ENCODE measurements at regions not wholly inside any gene's neighbourhood (a gene's known extent, or its start where the extent isn't known, plus 50 kb on each side); places are given as distances from the start of the nearest gene placed in this dataset.
"Not testable (repeated sequence)": the region's sequence is repeated elsewhere in the genome, so short reads cannot be mapped to it uniquely, and the experiment has no call there.

- peak overlapping the region; percentile 74 to 93 (median 88) for H3K27ac ChIP-seq
- no peak overlapping the region for H3K4me3 ChIP-seq (replicated peaks in 1 of 3)
- TF ChIP-seq POLR2A (IDR thresholded peaks at IDR 0.05) (no peak), CTCF (IDR thresholded peaks at IDR 0.05) (no peak)
- no peaks in the 10 kb centered on the region for H3K9me3 ChIP-seq
- intact Hi-C loops (cut with DNase I): loop anchor here (10.0 kb wide), 1 partner anchor 153 kb away; no protein-coding TSS in a partner anchor
- no peak for DNase-seq
- no peaks in the 10 kb centered on the region for H3K36me3 ChIP-seq
- WGBS, 2 donors: 80 to 82% methylated on average over 11 to 13 of the region's 13 CpGs
- no peaks in the 10 kb centered on the region for H3K27me3 ChIP-seq
- H3K4me1 ChIP-seq: peaks cover 54 to 60% of the 10 kb centered on the region in 2 donors
Observed at GRCh38 chr3:177361081-177361938, 164.0 kb upstream of the TBL1XR1 start.

- Histone ChIP-seq H3K4me1 (peaks cover 44 to 47% of the 10 kb centered on the region in 2 donors), H3K36me3 (no peaks in the 10 kb centered on the region), H3K27ac (peak overlapping the region; percentile 58 to 93 (median 88)), H3K4me3 (replicated peaks in 1 of 3) (no peak overlapping the region), H3K27me3 (no peaks in the 10 kb centered on the region), H3K9me3 (no peaks in the 10 kb centered on the region)
- 40 to 51% methylated on average over 2 of the region's 2 CpGs for WGBS, 2 donors
- TF ChIP-seq POLR2A (IDR thresholded peaks at IDR 0.05) (no peak), CTCF (IDR thresholded peaks at IDR 0.05) (no peak)
- no peak for DNase-seq
- intact Hi-C loops (cut with DNase I): loop anchor here (10.0 kb wide), 1 partner anchor 152 kb away; no protein-coding TSS in a partner anchor
Observed at GRCh38 chr3:177362626-177363025, 165.3 kb upstream of the TBL1XR1 start.

GRCh38 chr3:177364236-177364635, 167.0 kb upstream of the TBL1XR1 start:
- 98% methylated on average over 4 of the region's 4 CpGs for WGBS, 2 donors
- DNase-seq: no peak
- H3K36me3 ChIP-seq: no peaks in the 10 kb centered on the region
- no peaks in the 10 kb centered on the region for H3K9me3 ChIP-seq
- no peak for TF ChIP-seq CTCF (IDR thresholded peaks at IDR 0.05)
- no peak for TF ChIP-seq POLR2A (IDR thresholded peaks at IDR 0.05)
- H3K4me1 ChIP-seq: peaks cover 29 to 31% of the 10 kb centered on the region in 2 donors
- no peak overlapping the region for H3K4me3 ChIP-seq (replicated peaks in 1 of 3)
- H3K27me3 ChIP-seq: no peaks in the 10 kb centered on the region
- H3K27ac ChIP-seq: no peak overlapping the region
- intact Hi-C loops (cut with DNase I): loop anchor here (10.0 kb wide), 1 partner anchor 151 kb away; no protein-coding TSS in a partner anchor

- H3K9me3 ChIP-seq: not testable (repeated sequence)
- WGBS, 2 donors: 93 to 96% methylated on average over 3 of the region's 3 CpGs
- intact Hi-C loops (cut with DNase I): loop anchor here (10.0 kb wide), 1 partner anchor 150 kb away; no protein-coding TSS in a partner anchor
Observed at GRCh38 chr3:177365294-177365693, 168.0 kb upstream of the TBL1XR1 start.

GRCh38 chr3:177367788-177368187, 170.5 kb upstream of the TBL1XR1 start:
- H3K27me3 ChIP-seq: no peaks in the 10 kb centered on the region
- no peaks in the 10 kb centered on the region for H3K36me3 ChIP-seq
- no peak overlapping the region for H3K27ac ChIP-seq
- H3K4me3 ChIP-seq (replicated peaks in 1 of 3): no peak overlapping the region
- no peaks in the 10 kb centered on the region for H3K9me3 ChIP-seq
- intact Hi-C loops (cut with DNase I): loop anchor here (10.0 kb wide), 1 partner anchor 147 kb away; no protein-coding TSS in a partner anchor
- no peak for DNase-seq
- TF ChIP-seq POLR2A (IDR thresholded peaks at IDR 0.05): no peak
- TF ChIP-seq CTCF (IDR thresholded peaks at IDR 0.05): no peak
- 78 to 88% methylated on average over 8 of the region's 8 CpGs for WGBS, 2 donors
- peaks cover 12 to 22% of the 10 kb centered on the region in 2 donors for H3K4me1 ChIP-seq

More at GRCh38 chr3:177365294-177365693, 168.0 kb upstream of the TBL1XR1 start:
- not testable (repeated sequence) for H3K27ac ChIP-seq; H3K4me3 ChIP-seq (replicated peaks in 1 of 3); DNase-seq; H3K36me3 ChIP-seq; H3K27me3 ChIP-seq
- H3K4me1 ChIP-seq: peaks cover 26% of the 10 kb centered on the region in 2 donors

All from thyroid gland (tissue), 4 donors.